Mesendoderm (in vitro differentiated cells): ENCODE measurements at regions not wholly inside any gene's neighbourhood (a gene's known extent, or its start where the extent isn't known, plus 50 kb on each side); places are given as distances from the start of the nearest gene placed in this dataset.

Experiments
- DNase-seq: peaks from one replicate; pipeline ENCODE4 v3.0.0; 2013
- H2AK5ac ChIP-seq: 2 replicates; pipeline ENCODE4 v1.6.1; 2013; ENCODE audit warnings: low read length, inconsistent platforms
- H2BK120ac ChIP-seq: 2 replicates; pipeline ENCODE4 v1.6.1; 2013; ENCODE audit warnings: low read depth, mild to moderate bottlenecking, low read length, moderate library complexity, mixed read lengths
- H2BK15ac ChIP-seq: replicated peaks from 2 replicates; pipeline ENCODE4 v1.6.1; 2013; ENCODE audit warnings: low read depth, mild to moderate bottlenecking, moderate library complexity
- H2BK5ac ChIP-seq: 2 replicates; pipeline ENCODE4 v1.6.1; 2013; ENCODE audit warnings: low read length, inconsistent platforms
- H3K18ac ChIP-seq: 2 replicates; pipeline ENCODE4 v1.6.1; 2013; ENCODE audit warnings: mild to moderate bottlenecking, low read length, mixed read lengths
- H3K23ac ChIP-seq: one replicate; pipeline ENCODE4 v1.6.1; 2013; ENCODE audit warnings: low read length
- H3K27ac ChIP-seq: 2 replicates; pipeline ENCODE4 v1.5.1; 2013; ENCODE audit warnings: low read depth, mild to moderate bottlenecking, inconsistent platforms, low read length, moderate library complexity
- H3K27me3 ChIP-seq: 2 replicates; pipeline ENCODE4 v1.6.1; 2013; ENCODE audit warnings: low read length, control low read depth, mild to moderate bottlenecking, inconsistent platforms; ENCODE audit not compliant: insufficient read depth, poor library complexity
- H3K36me3 ChIP-seq: 2 replicates; pipeline ENCODE4 v1.6.1; 2013; ENCODE audit warnings: low read length, inconsistent platforms; ENCODE audit not compliant: control insufficient read depth, insufficient read depth
- H3K4ac ChIP-seq: one replicate; pipeline ENCODE4 v1.6.1; 2013; ENCODE audit warnings: low read depth, mild to moderate bottlenecking, low read length, moderate library complexity
- H3K4me1 ChIP-seq: 2 replicates; pipeline ENCODE4 v1.6.1; 2013; ENCODE audit warnings: low read depth, low read length, inconsistent platforms; ENCODE audit not compliant: control insufficient read depth
- H3K4me2 ChIP-seq: 2 replicates; pipeline ENCODE4 v1.6.1; 2013; ENCODE audit warnings: low read length
- H3K4me3 ChIP-seq: 2 replicates; pipeline ENCODE4 v1.5.1; 2013; ENCODE audit warnings: mild to moderate bottlenecking, low read length
- H3K56ac ChIP-seq: one replicate; pipeline ENCODE4 v1.6.1; 2013; ENCODE audit warnings: low read length
- H3K79me1 ChIP-seq: 2 replicates; pipeline ENCODE4 v1.6.1; 2013; ENCODE audit warnings: low read length, inconsistent platforms
- H3K79me2 ChIP-seq: 2 replicates; pipeline ENCODE4 v1.6.1; 2013; ENCODE audit warnings: mild to moderate bottlenecking, low read length; ENCODE audit not compliant: control insufficient read depth, insufficient read depth
- H3K9ac ChIP-seq: 2 replicates; pipeline ENCODE4 v1.6.1; 2013; ENCODE audit warnings: low read length, inconsistent platforms
- H4K5ac ChIP-seq: one replicate; pipeline ENCODE4 v1.6.1; 2013; ENCODE audit warnings: low read length
- H4K8ac ChIP-seq: one replicate; pipeline ENCODE4 v1.6.1; 2013; ENCODE audit warnings: low read depth, mild to moderate bottlenecking, control low read depth, low read length, moderate library complexity
- WGBS: extraction: QIAGEN DNeasy Blood & Tissue Kit; methylation state at CpG from one replicate; pipeline ENCODE4 v1.1.7; 2013; ENCODE audit warnings: low lambda C conversion rate, missing lambda C conversion rate; ENCODE audit not compliant: insufficient coverage; ENCODE audit errors: extremely low coverage; 5-methylcytosine and 5-hydroxymethylcytosine counted together

DNA sequence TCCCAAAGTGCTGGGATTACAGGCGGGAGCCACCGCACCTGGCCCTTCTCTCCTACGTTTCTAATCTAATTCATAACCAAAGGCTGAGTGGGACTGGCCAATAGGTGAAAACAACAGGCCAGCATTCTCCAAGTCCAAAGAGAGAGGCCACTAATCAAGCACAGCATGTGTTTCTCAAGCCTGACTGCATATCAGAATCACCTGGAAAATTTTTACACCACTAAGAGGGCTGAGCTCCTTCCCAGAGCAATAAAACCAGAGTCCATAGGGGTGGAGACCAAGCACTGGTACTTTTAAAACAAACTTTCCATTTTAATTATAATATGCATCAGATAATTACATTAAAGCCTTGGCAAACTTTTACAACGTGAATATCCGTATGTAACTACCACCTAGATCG lies 254.4 kb downstream of the OPA1 start:
- no peaks in the 10 kb centered on the region for H3K79me2 ChIP-seq
- no peaks in the 10 kb centered on the region for H3K36me3 ChIP-seq
- H3K27me3 ChIP-seq = no peaks in the 10 kb centered on the region
- peaks cover 9% of the 10 kb centered on the region for H3K4me1 ChIP-seq
- H4K5ac ChIP-seq = no peak overlapping the region
- no peak overlapping the region for H3K9ac ChIP-seq
- no peak overlapping the region for H3K56ac ChIP-seq
- H2BK5ac ChIP-seq = no peak overlapping the region
- no peak overlapping the region for H3K23ac ChIP-seq
- no CpG with 5 or more reads among the region's 6 CpGs for WGBS
- H2BK120ac ChIP-seq = no peak overlapping the region
- no peak overlapping the region for H3K18ac ChIP-seq
- H3K4me2 ChIP-seq = no peak overlapping the region
- H3K27ac ChIP-seq = no peak overlapping the region
- no peak overlapping the region for H2BK15ac ChIP-seq
- no peak for DNase-seq
- H3K79me1 ChIP-seq = no peaks in the 10 kb centered on the region
- H3K4me3 ChIP-seq = no peak overlapping the region
- no peak overlapping the region for H2AK5ac ChIP-seq
- H3K4ac ChIP-seq = no peak overlapping the region
- no peak overlapping the region for H4K8ac ChIP-seq

DNA sequence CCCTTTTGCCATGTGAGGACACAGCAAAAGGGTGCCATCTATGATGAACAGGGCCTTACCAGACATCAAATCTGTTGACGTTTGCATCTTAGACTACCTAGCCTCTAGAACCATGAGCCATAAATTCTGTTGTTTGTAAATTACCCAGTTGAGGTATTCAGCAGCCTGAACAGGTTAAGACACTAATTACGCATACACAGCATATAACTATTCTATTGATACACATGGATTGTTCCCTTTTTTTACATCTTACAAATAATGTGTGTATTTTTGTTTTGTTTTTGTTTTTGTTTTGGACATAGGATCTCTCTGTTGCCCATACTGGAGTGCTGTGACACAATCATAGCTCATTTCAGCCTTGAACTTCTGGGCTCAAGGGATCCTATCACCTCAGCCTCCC lies 255.5 kb downstream of the OPA1 start:
- H3K9ac ChIP-seq = no peak overlapping the region
- no peaks in the 10 kb centered on the region for H3K27me3 ChIP-seq
- no peak overlapping the region for H3K4ac ChIP-seq
- H2AK5ac ChIP-seq = no peak overlapping the region
- no peak overlapping the region for H2BK15ac ChIP-seq
- H3K79me2 ChIP-seq = no peaks in the 10 kb centered on the region
- H2BK5ac ChIP-seq = no peak overlapping the region
- H3K79me1 ChIP-seq = no peaks in the 10 kb centered on the region
- H2BK120ac ChIP-seq = no peak overlapping the region
- H3K4me1 ChIP-seq = peaks cover 13% of the 10 kb centered on the region
- no peak overlapping the region for H3K4me2 ChIP-seq
- H4K8ac ChIP-seq = no peak overlapping the region
- H3K23ac ChIP-seq = no peak overlapping the region
- H3K56ac ChIP-seq = no peak overlapping the region
- H4K5ac ChIP-seq = no peak overlapping the region
- no peaks in the 10 kb centered on the region for H3K36me3 ChIP-seq
- DNase-seq = no peak
- WGBS = no CpG with 5 or more reads among the region's 2 CpGs
- H3K27ac ChIP-seq = no peak overlapping the region
- no peak overlapping the region for H3K4me3 ChIP-seq
- H3K18ac ChIP-seq = no peak overlapping the region

DNA sequence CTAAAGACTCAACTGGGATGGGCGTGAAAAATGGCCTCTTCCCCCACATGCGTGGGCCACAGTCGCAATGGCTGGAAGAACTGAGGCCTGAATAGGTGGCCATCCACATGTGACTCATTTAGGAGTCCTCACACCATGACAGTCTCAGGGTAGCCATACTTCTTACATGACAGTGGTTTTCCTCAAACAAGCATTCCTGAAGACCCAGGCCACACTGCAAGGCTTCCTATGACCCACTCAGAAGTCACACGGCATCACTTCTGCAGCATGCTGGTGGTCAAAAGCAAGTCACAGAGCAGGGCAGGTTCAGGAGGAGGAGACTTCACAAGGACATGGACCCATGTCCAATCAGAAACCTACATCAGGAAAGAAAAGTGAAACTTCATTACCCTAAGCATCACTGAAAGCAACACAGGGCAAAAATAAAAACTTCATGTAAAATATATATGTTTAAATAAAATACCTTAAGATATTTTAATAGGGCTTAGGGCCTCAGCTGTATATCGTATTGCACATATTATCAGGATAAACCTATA lies 257.1 kb downstream of the OPA1 start:
- no CpG with 5 or more reads among the region's 5 CpGs for WGBS
- Histone ChIP-seq H4K8ac (no peak overlapping the region), H2AK5ac (peak overlapping the region; percentile 91), H3K79me2 (no peaks in the 10 kb centered on the region), H3K4ac (no peak overlapping the region), H2BK5ac (no peak overlapping the region), H3K36me3 (no peaks in the 10 kb centered on the region), H3K27ac (no peak overlapping the region), H3K18ac (no peak overlapping the region), H3K27me3 (no peaks in the 10 kb centered on the region), H3K9ac (no peak overlapping the region), H2BK120ac (no peak overlapping the region), H2BK15ac (no peak overlapping the region), H3K79me1 (no peaks in the 10 kb centered on the region), H4K5ac (no peak overlapping the region), H3K4me2 (no peak overlapping the region), H3K4me1 (peaks cover 16% of the 10 kb centered on the region), H3K4me3 (no peak overlapping the region), H3K23ac (no peak overlapping the region), H3K56ac (no peak overlapping the region)
- no peak for DNase-seq

DNA sequence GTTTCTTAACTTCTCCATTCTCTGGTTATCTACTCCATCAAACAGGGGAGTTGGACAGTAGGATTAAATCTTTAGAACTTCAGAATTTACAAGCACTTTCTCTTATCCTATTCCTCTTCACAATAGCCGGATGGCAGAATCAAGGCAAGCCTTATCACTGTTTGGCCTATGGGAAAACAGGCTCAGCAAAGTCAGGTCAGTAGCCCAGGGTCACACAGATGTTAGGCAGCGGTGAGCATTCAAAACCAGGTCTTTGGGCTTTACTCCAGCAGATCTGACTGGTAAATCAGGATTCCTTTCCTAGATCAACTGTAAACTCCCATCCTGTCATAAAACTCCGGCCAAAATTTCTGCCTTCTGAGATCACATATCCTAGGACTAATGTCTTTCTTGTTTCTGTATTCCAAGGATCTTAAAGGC lies 258.4 kb downstream of the OPA1 start:
- H3K18ac ChIP-seq = peak overlapping the region; percentile 95
- no CpG with 5 or more reads among the region's 3 CpGs for WGBS
- H3K9ac ChIP-seq = no peak overlapping the region
- no peaks in the 10 kb centered on the region for H3K36me3 ChIP-seq
- no peak overlapping the region for H3K23ac ChIP-seq
- peak overlapping the region; percentile 86 for H2BK120ac ChIP-seq
- peak overlapping the region; percentile 87 for H2BK15ac ChIP-seq
- H3K4me1 ChIP-seq = peaks cover 16% of the 10 kb centered on the region
- H4K5ac ChIP-seq = no peak overlapping the region
- H2AK5ac ChIP-seq = no peak overlapping the region
- H3K79me1 ChIP-seq = no peaks in the 10 kb centered on the region
- H3K56ac ChIP-seq = peak overlapping the region; percentile 19
- no peaks in the 10 kb centered on the region for H3K79me2 ChIP-seq
- peak overlapping the region; percentile 56 for H3K27ac ChIP-seq
- no peak overlapping the region for H4K8ac ChIP-seq
- H2BK5ac ChIP-seq = no peak overlapping the region
- H3K4me2 ChIP-seq = no peak overlapping the region
- H3K4ac ChIP-seq = no peak overlapping the region
- no peak overlapping the region for H3K4me3 ChIP-seq
- no peaks in the 10 kb centered on the region for H3K27me3 ChIP-seq
- DNase-seq = peak; percentile 67

DNA sequence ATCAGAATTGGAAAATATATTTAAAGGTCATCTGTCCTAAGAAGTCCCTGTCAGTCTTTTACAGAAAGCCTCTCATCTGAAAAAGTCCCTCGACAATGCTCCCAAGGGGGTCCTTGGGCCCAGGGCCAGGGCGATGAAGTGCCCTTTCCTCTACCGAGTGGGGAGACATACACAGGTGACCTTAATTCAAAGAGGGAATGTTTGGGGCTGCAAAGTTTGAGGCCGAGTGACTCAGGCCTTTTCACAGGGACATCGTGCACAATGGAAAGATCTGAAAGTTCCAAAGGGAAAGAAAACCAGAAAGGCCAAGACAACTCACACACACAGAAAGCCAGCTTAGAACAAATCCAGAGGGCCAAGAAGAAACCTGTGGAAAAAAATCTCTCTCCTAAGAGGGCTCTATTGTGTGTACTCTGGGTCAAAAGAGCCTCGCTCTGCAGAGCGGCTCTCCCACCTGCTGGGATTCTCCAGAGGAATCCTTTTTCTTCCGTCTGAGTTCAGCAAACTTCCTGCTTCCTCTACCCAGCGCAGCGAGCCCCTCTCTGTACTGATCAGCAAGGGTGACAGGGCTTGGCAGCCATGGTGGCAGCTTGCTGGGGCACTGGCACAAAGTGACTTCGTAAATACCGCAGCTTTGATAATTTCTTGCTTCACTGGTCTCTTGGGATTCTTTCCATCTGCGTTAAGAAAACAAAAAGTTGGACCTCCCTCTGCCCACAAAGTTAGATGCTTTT lies 259.1 kb downstream of the OPA1 start:
- DNase-seq = peak; percentile 83

More for the DNA sequence above, 259.1 kb downstream of the OPA1 start:
- Histone ChIP-seq H2AK5ac (no peak overlapping the region), H3K79me2 (no peaks in the 10 kb centered on the region), H2BK120ac (peak overlapping the region; percentile 86), H3K36me3 (no peaks in the 10 kb centered on the region), H4K5ac (no peak overlapping the region), H3K18ac (peak overlapping the region; percentile 95), H3K4me3 (no peak overlapping the region), H3K27me3 (no peaks in the 10 kb centered on the region), H3K4me1 (peaks cover 16% of the 10 kb centered on the region), H3K27ac (peak overlapping the region; percentile 56), H3K56ac (peak overlapping the region; percentile 69), H3K23ac (no peak overlapping the region), H2BK15ac (peak overlapping the region; percentile 87), H3K79me1 (no peaks in the 10 kb centered on the region), H3K4ac (peak overlapping the region; percentile 96), H3K4me2 (no peak overlapping the region), H4K8ac (no peak overlapping the region), H3K9ac (no peak overlapping the region), H2BK5ac (peak overlapping the region; percentile 29)
- WGBS = no CpG with 5 or more reads among the region's 13 CpGs
